Neural cell (in vitro differentiated cells): ENCODE measurements at regions not wholly inside any gene's neighbourhood (a gene's known extent, or its start where the extent isn't known, plus 50 kb on each side); places are given as distances from the start of the nearest gene placed in this dataset.

ENCODE experiments used
- H2AFZ ChIP-seq: fragments of 200-600, 300-800 bp; sonication (generic), shearing (Covaris generic); 2 replicates; pipeline ENCODE4 v1.6.0; 2014; ENCODE audit warnings: low read depth, mild to moderate bottlenecking, antibody characterized with exemption, low read length, moderate library complexity
- H3F3A ChIP-seq: fragments of 200-600 bp; shearing (Covaris generic); 2 replicates; pipeline ENCODE4 v1.6.1; 2016; ENCODE audit warnings: mild to moderate bottlenecking, moderate library complexity, mixed read lengths, antibody characterized with exemption, low read length; ENCODE audit not compliant: insufficient read depth, poor library complexity, severe bottlenecking
- H3K27ac ChIP-seq: fragments of 200-600, 300-800 bp; sonication (generic), shearing (Covaris generic); 2 replicates; pipeline ENCODE4 v1.5.1; 2014; ENCODE audit warnings: mild to moderate bottlenecking, low read length, moderate library complexity
- H3K27me3 ChIP-seq: fragments of 300-800, 200-600 bp; sonication (generic), shearing (Covaris generic); 2 replicates; pipeline ENCODE4 v1.6.0; 2014; ENCODE audit warnings: mild to moderate bottlenecking, low read depth, low read length, moderate library complexity; ENCODE audit not compliant: insufficient read depth
- H3K36me3 ChIP-seq: fragments of 300-800, 200-600 bp; sonication (generic), shearing (Covaris generic); 2 replicates; pipeline ENCODE4 v1.5.1; 2014; ENCODE audit warnings: mild to moderate bottlenecking, antibody characterized with exemption, low read length, moderate library complexity; ENCODE audit not compliant: insufficient read depth
- H3K4me2 ChIP-seq: fragments of 300-800, 200-600 bp; sonication (generic), shearing (Covaris generic); 2 replicates; pipeline ENCODE4 v1.6.0; 2014; ENCODE audit warnings: mild to moderate bottlenecking, low read length
- H3K4me3 ChIP-seq: fragments of 300-800, 200-600 bp; sonication (generic), shearing (Covaris generic); 2 replicates; pipeline ENCODE4 v1.5.1; 2014; ENCODE audit warnings: mild to moderate bottlenecking, low read length, moderate library complexity
- H3K79me2 ChIP-seq: fragments of 200-600 bp; shearing (Covaris generic); replicated peaks from 2 replicates; pipeline ENCODE4 v1.6.0; 2014; ENCODE audit warnings: mild to moderate bottlenecking, low read length, moderate library complexity; ENCODE audit not compliant: insufficient read depth
- H3K9ac ChIP-seq: fragments of 300-800, 200-600 bp; sonication (generic), shearing (Covaris generic); 2 replicates; pipeline ENCODE4 v1.6.1; 2016; ENCODE audit warnings: mild to moderate bottlenecking, low read length, mixed read lengths
- H3K9me2 ChIP-seq: fragments of 200-600 bp; shearing (Covaris generic); 2 replicates; pipeline ENCODE4 v1.6.1; 2016; ENCODE audit warnings: mild to moderate bottlenecking, low read length, mixed read lengths; ENCODE audit not compliant: insufficient read depth
- H3K9me3 ChIP-seq: fragments of 200-600, 300-800 bp; sonication (generic), shearing (Covaris generic); 2 replicates; pipeline ENCODE4 v1.6.1; 2016; ENCODE audit warnings: mild to moderate bottlenecking, mixed run types, low read length, moderate library complexity, mixed read lengths
- H4K20me1 ChIP-seq: fragments of 200-600 bp; shearing (Covaris generic); 2 replicates; pipeline ENCODE4 v1.6.1; 2016; ENCODE audit warnings: mild to moderate bottlenecking, mixed run types; ENCODE audit not compliant: insufficient read depth
- EP300 ChIP-seq: fragments of 450-650 bp; conservative IDR thresholded peaks from 2 replicates; pipeline ENCODE4 v1.6.1; 2014; ENCODE audit warnings: antibody characterized with exemption, mild to moderate bottlenecking, moderate library complexity; ENCODE audit not compliant: poor library complexity, severe bottlenecking
- EZH2 ChIP-seq: fragments of 200-600, 300-800 bp; shearing (Covaris generic), sonication (generic); IDR thresholded peaks from 2 replicates; pipeline ENCODE4 v1.6.1; 2014; ENCODE audit warnings: antibody characterized with exemption, low read length, borderline replicate concordance, mild to moderate bottlenecking; ENCODE audit not compliant: insufficient read depth, poor library complexity, severe bottlenecking
- MXI1 ChIP-seq: fragments of 450-650 bp; conservative IDR thresholded peaks from 2 replicates; pipeline ENCODE4 v1.6.1; 2014; ENCODE audit warnings: antibody characterized with exemption, mild to moderate bottlenecking; ENCODE audit not compliant: poor library complexity, severe bottlenecking
- POLR2AphosphoS5 ChIP-seq: IDR thresholded peaks from 2 replicates; pipeline ENCODE4 v1.6.1; 2012
- RAD21 ChIP-seq: fragments of 450-650 bp; conservative IDR thresholded peaks from 2 replicates; pipeline ENCODE4 v1.6.1; 2014; ENCODE audit warnings: antibody characterized with exemption, mild to moderate bottlenecking, moderate library complexity
- SMC3 ChIP-seq: fragments of 450-650 bp; conservative IDR thresholded peaks from 2 replicates; pipeline ENCODE4 v1.6.1; 2014; ENCODE audit warnings: antibody characterized with exemption, mild to moderate bottlenecking, moderate library complexity; ENCODE audit not compliant: poor library complexity
- TAF1 ChIP-seq: IDR thresholded peaks from 2 replicates; pipeline ENCODE4 v1.6.1; 2012; ENCODE audit warnings: low read depth
- TF ChIP-seq, protein P1 (sequence below): IDR thresholded peaks from 2 replicates; pipeline ENCODE4 v1.6.1; 2012; ENCODE audit warnings: borderline replicate concordance
- TF ChIP-seq, protein P2 (sequence below): fragments of 450-650 bp; IDR thresholded peaks from 2 replicates; pipeline ENCODE4 v1.5.1; 2014; ENCODE audit warnings: antibody characterized with exemption, mild to moderate bottlenecking, moderate library complexity; ENCODE audit not compliant: poor library complexity, severe bottlenecking

DNA sequence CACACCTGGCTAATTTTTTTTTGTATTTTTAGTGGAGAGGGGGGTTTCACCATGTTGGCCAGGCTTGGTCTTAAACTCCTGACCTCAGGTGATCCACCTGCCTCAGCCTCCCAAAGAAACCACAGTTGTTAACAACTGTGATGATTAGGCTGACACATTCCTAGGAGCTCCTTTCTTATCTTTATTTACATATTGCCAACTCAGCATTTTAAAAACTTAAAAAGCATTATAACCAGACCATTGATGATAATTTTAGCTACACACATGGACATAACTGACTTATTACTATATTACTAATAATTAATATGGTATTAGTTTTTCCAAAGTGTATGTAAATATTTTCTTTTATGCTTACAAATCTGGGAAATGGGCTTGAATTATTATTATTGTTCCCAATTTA lies 82.9 kb upstream of the FAT3 start:
- Histone ChIP-seq H3K27me3 (no peaks in the 10 kb centered on the region), H3K9me3 (no peaks in the 10 kb centered on the region), H3K9ac (no peak overlapping the region), H3K27ac (no peak overlapping the region), H3K4me3 (no peak overlapping the region), H3K36me3 (no peaks in the 10 kb centered on the region), H3F3A (no peaks in the 10 kb centered on the region), H4K20me1 (no peaks in the 10 kb centered on the region), H3K4me2 (no peak overlapping the region), H3K79me2 (no peaks in the 10 kb centered on the region), H3K9me2 (no peaks in the 10 kb centered on the region), H2AFZ (no peak overlapping the region)
- no peak for TF ChIP-seq EZH2
- TF ChIP-seq RAD21: no peak
- no peak for TF ChIP-seq MXI1
- TF ChIP-seq, protein P1, sequence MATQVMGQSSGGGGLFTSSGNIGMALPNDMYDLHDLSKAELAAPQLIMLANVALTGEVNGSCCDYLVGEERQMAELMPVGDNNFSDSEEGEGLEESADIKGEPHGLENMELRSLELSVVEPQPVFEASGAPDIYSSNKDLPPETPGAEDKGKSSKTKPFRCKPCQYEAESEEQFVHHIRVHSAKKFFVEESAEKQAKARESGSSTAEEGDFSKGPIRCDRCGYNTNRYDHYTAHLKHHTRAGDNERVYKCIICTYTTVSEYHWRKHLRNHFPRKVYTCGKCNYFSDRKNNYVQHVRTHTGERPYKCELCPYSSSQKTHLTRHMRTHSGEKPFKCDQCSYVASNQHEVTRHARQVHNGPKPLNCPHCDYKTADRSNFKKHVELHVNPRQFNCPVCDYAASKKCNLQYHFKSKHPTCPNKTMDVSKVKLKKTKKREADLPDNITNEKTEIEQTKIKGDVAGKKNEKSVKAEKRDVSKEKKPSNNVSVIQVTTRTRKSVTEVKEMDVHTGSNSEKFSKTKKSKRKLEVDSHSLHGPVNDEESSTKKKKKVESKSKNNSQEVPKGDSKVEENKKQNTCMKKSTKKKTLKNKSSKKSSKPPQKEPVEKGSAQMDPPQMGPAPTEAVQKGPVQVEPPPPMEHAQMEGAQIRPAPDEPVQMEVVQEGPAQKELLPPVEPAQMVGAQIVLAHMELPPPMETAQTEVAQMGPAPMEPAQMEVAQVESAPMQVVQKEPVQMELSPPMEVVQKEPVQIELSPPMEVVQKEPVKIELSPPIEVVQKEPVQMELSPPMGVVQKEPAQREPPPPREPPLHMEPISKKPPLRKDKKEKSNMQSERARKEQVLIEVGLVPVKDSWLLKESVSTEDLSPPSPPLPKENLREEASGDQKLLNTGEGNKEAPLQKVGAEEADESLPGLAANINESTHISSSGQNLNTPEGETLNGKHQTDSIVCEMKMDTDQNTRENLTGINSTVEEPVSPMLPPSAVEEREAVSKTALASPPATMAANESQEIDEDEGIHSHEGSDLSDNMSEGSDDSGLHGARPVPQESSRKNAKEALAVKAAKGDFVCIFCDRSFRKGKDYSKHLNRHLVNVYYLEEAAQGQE: no peak
- no peak for TF ChIP-seq EP300

DNA sequence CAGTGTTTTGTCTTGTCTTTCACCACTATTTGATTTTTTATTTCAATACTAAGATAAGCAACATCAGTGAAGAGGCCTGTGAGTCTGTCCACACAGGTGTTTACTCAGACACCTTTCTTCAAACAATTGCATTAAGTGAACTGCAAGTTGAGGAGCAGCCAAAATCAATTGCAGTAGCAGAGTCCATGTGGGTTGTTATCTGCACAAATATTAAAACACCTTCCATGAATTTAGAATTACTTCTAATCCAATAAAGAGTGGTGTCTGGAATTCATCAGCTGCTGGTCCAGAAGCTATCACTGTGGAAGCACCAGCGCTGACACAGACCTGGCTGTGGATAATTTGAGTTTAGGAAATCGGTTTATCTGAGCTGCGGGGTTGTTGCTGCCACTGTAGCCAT lies 83.5 kb upstream of the FAT3 start:
- Histone ChIP-seq H3K4me2 (no peak overlapping the region), H3K9ac (no peak overlapping the region), H3F3A (no peaks in the 10 kb centered on the region), H2AFZ (no peak overlapping the region), H3K9me2 (no peaks in the 10 kb centered on the region), H3K27ac (no peak overlapping the region), H3K9me3 (no peaks in the 10 kb centered on the region), H3K79me2 (no peaks in the 10 kb centered on the region), H4K20me1 (no peaks in the 10 kb centered on the region), H3K4me3 (no peak overlapping the region), H3K27me3 (no peaks in the 10 kb centered on the region), H3K36me3 (no peaks in the 10 kb centered on the region)
- TF ChIP-seq POLR2AphosphoS5: no peak
- no peak for TF ChIP-seq TAF1
- TF ChIP-seq MXI1: no peak

DNA sequence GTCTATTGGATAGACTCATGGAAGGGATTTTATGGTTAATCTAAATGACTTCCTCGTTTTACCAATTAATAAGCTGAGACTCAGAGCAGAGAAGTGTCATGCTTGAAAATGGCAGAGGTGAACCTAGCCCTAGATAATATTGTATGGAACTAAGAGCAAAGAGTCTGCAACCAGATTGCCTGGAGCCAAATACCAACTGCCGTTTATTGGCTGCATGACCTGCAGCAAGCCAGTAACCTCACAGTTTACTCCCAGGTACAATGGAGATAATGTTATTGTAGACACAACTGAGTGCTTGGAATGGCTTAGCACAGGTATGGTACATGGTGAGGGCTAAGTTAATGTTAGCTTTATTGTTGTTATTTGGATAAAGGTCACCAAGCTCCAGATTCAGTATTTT lies 84.6 kb upstream of the FAT3 start:
- H3K27me3 ChIP-seq: no peaks in the 10 kb centered on the region
- no peaks in the 10 kb centered on the region for H3K36me3 ChIP-seq
- no peaks in the 10 kb centered on the region for H3F3A ChIP-seq
- H4K20me1 ChIP-seq: no peaks in the 10 kb centered on the region
- TF ChIP-seq SMC3 (no peak), EP300 (no peak), TAF1 (no peak), POLR2AphosphoS5 (no peak), EZH2 (no peak), RAD21 (no peak), MXI1 (no peak)
- TF ChIP-seq, protein P1: no peak
- TF ChIP-seq, protein P2, sequence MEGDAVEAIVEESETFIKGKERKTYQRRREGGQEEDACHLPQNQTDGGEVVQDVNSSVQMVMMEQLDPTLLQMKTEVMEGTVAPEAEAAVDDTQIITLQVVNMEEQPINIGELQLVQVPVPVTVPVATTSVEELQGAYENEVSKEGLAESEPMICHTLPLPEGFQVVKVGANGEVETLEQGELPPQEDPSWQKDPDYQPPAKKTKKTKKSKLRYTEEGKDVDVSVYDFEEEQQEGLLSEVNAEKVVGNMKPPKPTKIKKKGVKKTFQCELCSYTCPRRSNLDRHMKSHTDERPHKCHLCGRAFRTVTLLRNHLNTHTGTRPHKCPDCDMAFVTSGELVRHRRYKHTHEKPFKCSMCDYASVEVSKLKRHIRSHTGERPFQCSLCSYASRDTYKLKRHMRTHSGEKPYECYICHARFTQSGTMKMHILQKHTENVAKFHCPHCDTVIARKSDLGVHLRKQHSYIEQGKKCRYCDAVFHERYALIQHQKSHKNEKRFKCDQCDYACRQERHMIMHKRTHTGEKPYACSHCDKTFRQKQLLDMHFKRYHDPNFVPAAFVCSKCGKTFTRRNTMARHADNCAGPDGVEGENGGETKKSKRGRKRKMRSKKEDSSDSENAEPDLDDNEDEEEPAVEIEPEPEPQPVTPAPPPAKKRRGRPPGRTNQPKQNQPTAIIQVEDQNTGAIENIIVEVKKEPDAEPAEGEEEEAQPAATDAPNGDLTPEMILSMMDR: no peak
- H3K79me2 ChIP-seq: no peaks in the 10 kb centered on the region
- H3K4me2 ChIP-seq: no peak overlapping the region
- H2AFZ ChIP-seq: no peak overlapping the region
- H3K9me3 ChIP-seq: no peaks in the 10 kb centered on the region
- H3K4me3 ChIP-seq: no peak overlapping the region
- no peak overlapping the region for H3K27ac ChIP-seq
- H3K9me2 ChIP-seq: no peaks in the 10 kb centered on the region
- no peak overlapping the region for H3K9ac ChIP-seq
